A549 (cell line): ENCODE measurements at regions not wholly inside any gene's neighbourhood (a gene's known extent, or its start where the extent isn't known, plus 50 kb on each side); places are given as distances from the start of the nearest gene placed in this dataset.

Source experiments
- ATAC-seq, 2 experiments: fragments of 200-7000 bp in 1 of 2; fragments of >200 bp in 1 of 2; cut with Nextera tagmentation in 1 of 2; cut with Tn5 transposase in 1 of 2; 3 replicates each; pipeline versions ENCODE4 v1.8.0 to v1.9.1; 2018 to 2020; ENCODE audit warnings: mild to moderate bottlenecking in 1 of 2, moderate library complexity in 1 of 2
- CTCF ChIA-PET: fragments of 300-600 bp; sonication (Branson Sonifier 250); formaldehyde crosslinking; extraction: SDS; loops from one replicate; lab custom pipeline; 2021; ENCODE audit warnings: antibody characterized with exemption, inconsistent platforms; lab: Yijun Ruan, JAX
- POLR2A ChIA-PET: fragments of 350-600 bp; formaldehyde crosslinking; extraction: SDS; loops from one replicate; lab custom pipeline; 2021; ENCODE audit warnings: antibody characterized with exemption, inconsistent platforms; lab: Yijun Ruan, JAX
- DNase-seq, 2 experiments: peaks; one replicate each; pipeline versions ENCODE4 v3.0.0 to v3.0.0-alpha.2; 2011 to 2016; ENCODE audit warnings: low read depth in 1 of 2, low spot score in 1 of 2
- FAIRE-seq: peaks from 2 replicates; lab custom pipeline; 2011; peaks lifted over from hg19 to GRCh38; lab: Jason Lieb, UNC
- H3K27ac ChIP-seq, 2 experiments: fragments of >200 bp; sonication (Bioruptor Twin); formaldehyde crosslinking; 3 replicates each; pipeline ENCODE4 v1.5.1; 2016 to 2017
- H3K4me1 ChIP-seq: fragments of >200 bp; sonication (Bioruptor Twin); formaldehyde crosslinking; 3 replicates; pipeline ENCODE4 v1.6.1; 2016
- H3K4me2 ChIP-seq: fragments of >200 bp; sonication (Bioruptor Twin); formaldehyde crosslinking; 3 replicates; pipeline ENCODE4 v1.6.1; 2016
- H3K4me3 ChIP-seq: fragments of >200 bp; sonication (Bioruptor Twin); formaldehyde crosslinking; 3 replicates; pipeline ENCODE4 v1.5.1; 2016
- H3K9me3 ChIP-seq: fragments of >200 bp; sonication (Bioruptor Twin); formaldehyde crosslinking; 3 replicates; pipeline ENCODE4 v1.6.1; 2016
- CHD4 ChIP-seq: fragments of 200-600 bp; sonication (generic); IDR thresholded peaks from 2 replicates; pipeline ENCODE4 v1.6.1; 2016; ENCODE audit warnings: antibody characterized with exemption, mild to moderate bottlenecking, borderline replicate concordance
- E2F6 ChIP-seq: IDR thresholded peaks from 2 replicates; pipeline ENCODE4 v1.6.1; 2012; ENCODE audit warnings: low read depth, borderline replicate concordance
- EHF ChIP-seq: fragments of 250-450 bp; sonication (Bioruptor Pico); IDR thresholded peaks from 2 replicates; pipeline ENCODE4 v1.5.0; 2020; ENCODE audit warnings: mild to moderate bottlenecking
- EHMT2 ChIP-seq: fragments of 200-600 bp; sonication (generic); IDR thresholded peaks from 2 replicates; pipeline ENCODE4 v1.6.1; 2016; ENCODE audit warnings: antibody characterized with exemption, low read depth, mild to moderate bottlenecking, moderate library complexity
- ESRRA ChIP-seq: fragments of 150-350 bp; IDR thresholded peaks from 2 replicates; pipeline ENCODE4 v1.6.1; 2014; ENCODE audit warnings: mild to moderate bottlenecking, low read length, borderline replicate concordance
- FOSB ChIP-seq: fragments of 250-450 bp; sonication (Bioruptor Pico); IDR thresholded peaks from 2 replicates; pipeline ENCODE4 v1.5.0; 2020; ENCODE audit warnings: mild to moderate bottlenecking, moderate library complexity
- FOSL2 ChIP-seq, 2 experiments: fragments of 450-650 bp in 1 of 2; fragments of >200 bp in 1 of 2; sonication (Bioruptor Twin) in 1 of 2; formaldehyde crosslinking; IDR thresholded peaks; 2 replicates each; pipeline versions ENCODE4 v1.5.0 to v1.6.1; 2016 to 2020; ENCODE audit warnings: mild to moderate bottlenecking in 1 of 2, moderate library complexity in 1 of 2
- FOXS1 ChIP-seq: fragments of 250-450 bp; sonication (Bioruptor Pico); IDR thresholded peaks from 2 replicates; pipeline ENCODE4 v1.5.0; 2020; ENCODE audit warnings: mild to moderate bottlenecking, moderate library complexity
- HOXA7 ChIP-seq: fragments of 250-450 bp; sonication (Bioruptor Pico); IDR thresholded peaks from 2 replicates; pipeline ENCODE4 v1.5.0; 2020; ENCODE audit warnings: mild to moderate bottlenecking, moderate library complexity
- HOXB5 ChIP-seq: fragments of 250-450 bp; sonication (Bioruptor Pico); IDR thresholded peaks from 2 replicates; pipeline ENCODE4 v1.5.0; 2020; ENCODE audit warnings: mild to moderate bottlenecking, moderate library complexity
- JUN ChIP-seq, 2 experiments: fragments of >200 bp; sonication (Bioruptor Twin); formaldehyde crosslinking; IDR thresholded peaks; 2 replicates in 1 of 2; 3 replicates in 1 of 2; pipeline ENCODE4 v1.6.1; 2016 to 2017
- KDM5A ChIP-seq: fragments of 200-600 bp; sonication (generic); IDR thresholded peaks from 2 replicates; pipeline ENCODE4 v1.6.1; 2016; ENCODE audit warnings: antibody characterized with exemption, mild to moderate bottlenecking
- MAX ChIP-seq: IDR thresholded peaks from 2 replicates; pipeline ENCODE4 v1.6.1; 2012
- POLR2AphosphoS2 ChIP-seq: conservative IDR thresholded peaks from 2 replicates; pipeline ENCODE4 v1.6.1; 2012; ENCODE audit warnings: low read length, improper control_type of control experiment, inconsistent platforms
- RAD21 ChIP-seq, 2 experiments: fragments of >200 bp in 1 of 2; sonication (Bioruptor Twin) in 1 of 2; formaldehyde crosslinking in 1 of 2; IDR thresholded peaks in 1 of 2; conservative IDR thresholded peaks in 1 of 2; 2 replicates in 1 of 2; 3 replicates in 1 of 2; pipeline ENCODE4 v1.6.1; 2012 to 2018; ENCODE audit warnings: inconsistent platforms in 1 of 2
- RARB ChIP-seq: fragments of 250-450 bp; sonication (Bioruptor Pico); IDR thresholded peaks from 2 replicates; pipeline ENCODE4 v1.8.0; 2021; ENCODE audit warnings: mild to moderate bottlenecking, moderate library complexity
- RFX5 ChIP-seq: fragments of 450-650 bp; IDR thresholded peaks from 2 replicates; pipeline ENCODE4 v1.7.1; 2014; ENCODE audit warnings: antibody characterized with exemption, mild to moderate bottlenecking, moderate library complexity
- RNF2 ChIP-seq: fragments of 200-600 bp; sonication (generic); IDR thresholded peaks from 2 replicates; pipeline ENCODE4 v1.6.1; 2016; ENCODE audit warnings: low read depth, mild to moderate bottlenecking, antibody characterized with exemption, moderate library complexity, borderline replicate concordance
- ZFP36 ChIP-seq: fragments of 450-650 bp; IDR thresholded peaks from 2 replicates; pipeline ENCODE4 v1.6.1; 2014; ENCODE audit warnings: borderline replicate concordance; ENCODE audit not compliant: partially characterized antibody
- WGBS: methylation state at CpG from one replicate; pipeline ENCODE4 v1.1.6; 2017; ENCODE audit errors: missing lambda C conversion rate; 5-methylcytosine and 5-hydroxymethylcytosine counted together
- TF ChIP-seq, protein P1 (sequence below): fragments of >200 bp; sonication (Bioruptor Twin); formaldehyde crosslinking; IDR thresholded peaks from 3 replicates; pipeline ENCODE4 v1.6.1; 2016
- TF ChIP-seq, protein P2 (sequence below): fragments of 200-600 bp; sonication (generic); IDR thresholded peaks from 2 replicates; pipeline ENCODE4 v1.6.1; 2016; ENCODE audit warnings: antibody characterized with exemption, mild to moderate bottlenecking, moderate library complexity

- H3K4me1 ChIP-seq, result peaks cover 42% of the 10 kb centered on the region
- H3K9me3 ChIP-seq, result no peaks in the 10 kb centered on the region
- H3K4me3 ChIP-seq, result 0 out of 3 replicates have a peak overlapping the region, but pooled peaks have one; percentile 16
- 0% methylated on average over 3 of the region's 3 CpGs for WGBS
- DNase-seq (peak; percentile 26 to 59), ATAC-seq (peak; percentile 81 to 87), FAIRE-seq (peak; percentile 81)
- POLR2A ChIA-PET, result no interaction called here
- TF ChIP-seq MAX (no peak), ZFP36 (no peak), RNF2 (no peak), ESRRA (no peak), KDM5A (no peak), RAD21 (conservative IDR thresholded peaks at IDR 0.05 in 1 of 2, IDR thresholded peaks at IDR 0.05 in 1 of 2) (no peak), FOSB (CRISPR knock-in tag) (no peak), FOSL2 (IDR thresholded peaks at IDR 0.05) (no peak; the same call in 1 of the 2 replicates), FOSL2 (CRISPR knock-in tag; IDR thresholded peaks at IDR 0.05) (no peak), E2F6 (no peak), CHD4 (no peak), POLR2AphosphoS2 (no peak), RFX5 (no peak), HOXA7 (CRISPR knock-in tag) (no peak), RARB (no peak), FOXS1 (no peak)
- TF ChIP-seq, protein P1, sequence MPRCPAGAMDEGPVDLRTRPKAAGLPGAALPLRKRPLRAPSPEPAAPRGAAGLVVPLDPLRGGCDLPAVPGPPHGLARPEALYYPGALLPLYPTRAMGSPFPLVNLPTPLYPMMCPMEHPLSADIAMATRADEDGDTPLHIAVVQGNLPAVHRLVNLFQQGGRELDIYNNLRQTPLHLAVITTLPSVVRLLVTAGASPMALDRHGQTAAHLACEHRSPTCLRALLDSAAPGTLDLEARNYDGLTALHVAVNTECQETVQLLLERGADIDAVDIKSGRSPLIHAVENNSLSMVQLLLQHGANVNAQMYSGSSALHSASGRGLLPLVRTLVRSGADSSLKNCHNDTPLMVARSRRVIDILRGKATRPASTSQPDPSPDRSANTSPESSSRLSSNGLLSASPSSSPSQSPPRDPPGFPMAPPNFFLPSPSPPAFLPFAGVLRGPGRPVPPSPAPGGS, result no peak
- TF ChIP-seq, protein P2, sequence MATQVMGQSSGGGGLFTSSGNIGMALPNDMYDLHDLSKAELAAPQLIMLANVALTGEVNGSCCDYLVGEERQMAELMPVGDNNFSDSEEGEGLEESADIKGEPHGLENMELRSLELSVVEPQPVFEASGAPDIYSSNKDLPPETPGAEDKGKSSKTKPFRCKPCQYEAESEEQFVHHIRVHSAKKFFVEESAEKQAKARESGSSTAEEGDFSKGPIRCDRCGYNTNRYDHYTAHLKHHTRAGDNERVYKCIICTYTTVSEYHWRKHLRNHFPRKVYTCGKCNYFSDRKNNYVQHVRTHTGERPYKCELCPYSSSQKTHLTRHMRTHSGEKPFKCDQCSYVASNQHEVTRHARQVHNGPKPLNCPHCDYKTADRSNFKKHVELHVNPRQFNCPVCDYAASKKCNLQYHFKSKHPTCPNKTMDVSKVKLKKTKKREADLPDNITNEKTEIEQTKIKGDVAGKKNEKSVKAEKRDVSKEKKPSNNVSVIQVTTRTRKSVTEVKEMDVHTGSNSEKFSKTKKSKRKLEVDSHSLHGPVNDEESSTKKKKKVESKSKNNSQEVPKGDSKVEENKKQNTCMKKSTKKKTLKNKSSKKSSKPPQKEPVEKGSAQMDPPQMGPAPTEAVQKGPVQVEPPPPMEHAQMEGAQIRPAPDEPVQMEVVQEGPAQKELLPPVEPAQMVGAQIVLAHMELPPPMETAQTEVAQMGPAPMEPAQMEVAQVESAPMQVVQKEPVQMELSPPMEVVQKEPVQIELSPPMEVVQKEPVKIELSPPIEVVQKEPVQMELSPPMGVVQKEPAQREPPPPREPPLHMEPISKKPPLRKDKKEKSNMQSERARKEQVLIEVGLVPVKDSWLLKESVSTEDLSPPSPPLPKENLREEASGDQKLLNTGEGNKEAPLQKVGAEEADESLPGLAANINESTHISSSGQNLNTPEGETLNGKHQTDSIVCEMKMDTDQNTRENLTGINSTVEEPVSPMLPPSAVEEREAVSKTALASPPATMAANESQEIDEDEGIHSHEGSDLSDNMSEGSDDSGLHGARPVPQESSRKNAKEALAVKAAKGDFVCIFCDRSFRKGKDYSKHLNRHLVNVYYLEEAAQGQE, result no peak
- peak overlapping the region; percentile 70 to 83 for H3K27ac ChIP-seq
- CTCF ChIA-PET, result interaction anchor here (1.2 kb wide), 1 partner anchor 23 kb away, joined by 4 read pairs; no protein-coding TSS in a partner anchor
- H3K4me2 ChIP-seq, result peak overlapping the region; percentile 75
Measured at GRCh38 chr12:98352835-98353234, 162.6 kb upstream of the TMPO start.

DNA sequence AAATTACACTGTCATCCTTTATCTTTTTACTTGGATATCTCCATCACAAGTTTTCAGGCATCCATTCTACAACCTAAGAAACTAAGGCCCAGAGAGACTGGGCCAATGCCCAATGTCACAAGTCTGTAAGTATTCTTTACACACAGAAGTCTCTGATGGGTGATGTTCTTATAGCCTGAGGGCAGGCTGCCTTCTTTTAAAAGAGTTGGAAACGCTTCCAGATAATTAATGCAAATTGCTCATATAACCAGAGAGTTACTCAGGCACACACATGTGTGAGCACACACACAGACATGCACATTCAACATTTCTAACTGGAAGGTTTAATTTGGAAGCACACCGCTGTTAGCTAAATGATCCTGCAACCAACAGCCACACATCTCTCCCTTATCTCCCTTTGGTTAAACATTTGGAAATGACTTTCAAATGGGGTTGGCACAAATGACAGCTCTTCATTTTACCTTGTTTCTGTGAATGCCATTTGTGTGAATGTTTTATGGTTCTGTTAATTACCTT, 160.8 kb upstream of the TMPO start:
- TF ChIP-seq POLR2AphosphoS2 (no peak), EHMT2 (no peak), JUN (IDR thresholded peaks at IDR 0.05) (no peak), EHF (no peak), FOSL2 (IDR thresholded peaks at IDR 0.05) (no peak), FOSL2 (CRISPR knock-in tag; IDR thresholded peaks at IDR 0.05) (no peak), ESRRA (no peak), HOXB5 (CRISPR knock-in tag) (no peak)
- TF ChIP-seq, protein P2, result no peak
- Histone ChIP-seq H3K27ac (peak overlapping the region in 1 of 2 experiments; percentile 83; a peak in 3 of 6 replicates), H3K4me1 (peaks cover 42% of the 10 kb centered on the region), H3K4me3 (no peak overlapping the region), H3K9me3 (no peaks in the 10 kb centered on the region), H3K4me2 (no peak overlapping the region; the same call in 2 of the 3 replicates)
- ATAC-seq (no peak), FAIRE-seq (no peak), DNase-seq (no peak)
- 68% methylated on average over 2 of the region's 2 CpGs for WGBS
- ChIA-PET CTCF (interaction anchor here (0.6 kb wide), 1 partner anchor 419 kb away, joined by 4 read pairs; no protein-coding TSS in a partner anchor), POLR2A (no interaction called here)
